IMR-90 (cell line): ENCODE measurements at regions not wholly inside any gene's neighbourhood (a gene's known extent, or its start where the extent isn't known, plus 50 kb on each side); places are given as distances from the start of the nearest gene placed in this dataset.

ENCODE experiments used
- RCOR1 ChIP-seq: IDR thresholded peaks from 2 replicates; pipeline ENCODE4 v1.6.1; 2012; ENCODE audit warnings: mild to moderate bottlenecking, low read length, improper control_type of control experiment; ENCODE audit not compliant: insufficient replicate concordance
- TF ChIP-seq, protein P1 (sequence below): conservative IDR thresholded peaks from 2 replicates; pipeline ENCODE4 v1.5.1; 2012; ENCODE audit warnings: mild to moderate bottlenecking, low read depth, low read length, improper control_type of control experiment

DNA sequence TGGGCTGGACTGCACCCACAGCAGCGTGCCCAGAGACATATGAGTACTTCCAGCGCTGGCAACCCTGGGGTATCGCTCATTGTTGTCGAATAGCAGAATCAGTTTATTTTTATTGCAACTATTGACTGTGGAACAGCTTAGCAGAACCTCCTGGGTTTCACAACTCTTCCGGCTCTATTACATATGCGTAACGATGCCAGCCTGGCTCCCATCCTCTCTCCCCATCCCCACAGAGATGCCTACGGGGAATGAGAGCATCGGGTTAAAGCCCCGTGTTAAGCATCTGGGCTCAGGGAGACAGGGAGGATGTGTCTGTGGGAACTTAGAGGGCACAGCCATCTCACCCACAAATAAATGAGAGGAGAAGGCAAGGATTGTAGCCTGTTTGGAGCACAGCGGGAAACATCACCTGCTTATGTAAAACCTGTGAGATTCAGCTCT is 76.6 kb upstream of the DLG1 start:
- TF ChIP-seq, protein P1, sequence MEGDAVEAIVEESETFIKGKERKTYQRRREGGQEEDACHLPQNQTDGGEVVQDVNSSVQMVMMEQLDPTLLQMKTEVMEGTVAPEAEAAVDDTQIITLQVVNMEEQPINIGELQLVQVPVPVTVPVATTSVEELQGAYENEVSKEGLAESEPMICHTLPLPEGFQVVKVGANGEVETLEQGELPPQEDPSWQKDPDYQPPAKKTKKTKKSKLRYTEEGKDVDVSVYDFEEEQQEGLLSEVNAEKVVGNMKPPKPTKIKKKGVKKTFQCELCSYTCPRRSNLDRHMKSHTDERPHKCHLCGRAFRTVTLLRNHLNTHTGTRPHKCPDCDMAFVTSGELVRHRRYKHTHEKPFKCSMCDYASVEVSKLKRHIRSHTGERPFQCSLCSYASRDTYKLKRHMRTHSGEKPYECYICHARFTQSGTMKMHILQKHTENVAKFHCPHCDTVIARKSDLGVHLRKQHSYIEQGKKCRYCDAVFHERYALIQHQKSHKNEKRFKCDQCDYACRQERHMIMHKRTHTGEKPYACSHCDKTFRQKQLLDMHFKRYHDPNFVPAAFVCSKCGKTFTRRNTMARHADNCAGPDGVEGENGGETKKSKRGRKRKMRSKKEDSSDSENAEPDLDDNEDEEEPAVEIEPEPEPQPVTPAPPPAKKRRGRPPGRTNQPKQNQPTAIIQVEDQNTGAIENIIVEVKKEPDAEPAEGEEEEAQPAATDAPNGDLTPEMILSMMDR = no peak
- TF ChIP-seq RCOR1 = no peak
